ENCODE measurements at regions not wholly inside any gene's neighbourhood (a gene's known extent, or its start where the extent isn't known, plus 50 kb on each side); places are given as distances from the start of the nearest gene placed in this dataset.
"Not testable (repeated sequence)": the region's sequence is repeated elsewhere in the genome, so short reads cannot be mapped to it uniquely, and the experiment has no call there.

DNA sequence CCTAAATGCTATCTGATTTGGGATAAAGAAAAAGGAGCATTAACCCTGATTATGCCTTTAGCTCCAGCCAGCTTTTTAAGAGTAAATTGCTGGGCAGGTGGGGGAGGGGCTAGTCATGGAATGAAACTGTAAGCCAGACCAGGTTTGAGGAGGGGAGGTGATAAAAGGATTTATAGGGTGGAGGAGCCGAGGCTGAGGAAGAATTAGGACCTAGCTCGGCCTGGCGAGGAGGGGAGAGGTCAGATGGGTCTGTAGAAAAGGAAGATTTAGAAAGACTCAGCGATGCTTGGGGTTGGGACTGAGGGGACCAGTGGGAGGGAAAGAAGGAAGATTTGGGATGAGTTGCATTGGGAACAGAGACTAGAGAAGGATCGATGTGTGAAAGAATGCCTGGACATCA is 583.8 kb upstream of the MDGA2 start:
- H3K9me3 ChIP-seq; ATAC-seq; H3K4me1 ChIP-seq; DNase-seq; H3K27ac ChIP-seq; H3K4me3 ChIP-seq; intact Hi-C loops (cut with DNase I); H3K27me3 ChIP-seq; H3K36me3 ChIP-seq: not testable (repeated sequence)

- H3K36me3 ChIP-seq: not testable (repeated sequence)
Measured at GRCh38 chr14:48258703-48259102, 583.3 kb upstream of the MDGA2 start.

GRCh38 chr14:48253020-48253419 is 577.6 kb upstream of the MDGA2 start:
- no peak for DNase-seq
- ATAC-seq: no peak
- intact Hi-C loops (cut with DNase I): no loop called here
- no peaks in the 10 kb centered on the region for H3K4me1 ChIP-seq
- no peaks in the 10 kb centered on the region for H3K9me3 ChIP-seq
- no peaks in the 10 kb centered on the region for H3K27me3 ChIP-seq
- H3K27ac ChIP-seq: no peak overlapping the region
- no peaks in the 10 kb centered on the region for H3K36me3 ChIP-seq
- no peak overlapping the region for H3K4me3 ChIP-seq
- TF ChIP-seq, protein P1, sequence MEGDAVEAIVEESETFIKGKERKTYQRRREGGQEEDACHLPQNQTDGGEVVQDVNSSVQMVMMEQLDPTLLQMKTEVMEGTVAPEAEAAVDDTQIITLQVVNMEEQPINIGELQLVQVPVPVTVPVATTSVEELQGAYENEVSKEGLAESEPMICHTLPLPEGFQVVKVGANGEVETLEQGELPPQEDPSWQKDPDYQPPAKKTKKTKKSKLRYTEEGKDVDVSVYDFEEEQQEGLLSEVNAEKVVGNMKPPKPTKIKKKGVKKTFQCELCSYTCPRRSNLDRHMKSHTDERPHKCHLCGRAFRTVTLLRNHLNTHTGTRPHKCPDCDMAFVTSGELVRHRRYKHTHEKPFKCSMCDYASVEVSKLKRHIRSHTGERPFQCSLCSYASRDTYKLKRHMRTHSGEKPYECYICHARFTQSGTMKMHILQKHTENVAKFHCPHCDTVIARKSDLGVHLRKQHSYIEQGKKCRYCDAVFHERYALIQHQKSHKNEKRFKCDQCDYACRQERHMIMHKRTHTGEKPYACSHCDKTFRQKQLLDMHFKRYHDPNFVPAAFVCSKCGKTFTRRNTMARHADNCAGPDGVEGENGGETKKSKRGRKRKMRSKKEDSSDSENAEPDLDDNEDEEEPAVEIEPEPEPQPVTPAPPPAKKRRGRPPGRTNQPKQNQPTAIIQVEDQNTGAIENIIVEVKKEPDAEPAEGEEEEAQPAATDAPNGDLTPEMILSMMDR (IDR thresholded peaks at IDR 0.05): no peak

More at GRCh38 chr14:48258703-48259102, 583.3 kb upstream of the MDGA2 start:
- H3K4me3 ChIP-seq; H3K27ac ChIP-seq; H3K4me1 ChIP-seq; H3K27me3 ChIP-seq; ATAC-seq; H3K9me3 ChIP-seq; intact Hi-C loops (cut with DNase I); DNase-seq: not testable (repeated sequence)

GRCh38 chr14:48251290-48251689 is 575.9 kb upstream of the MDGA2 start:
- H3K4me1 ChIP-seq: no peaks in the 10 kb centered on the region
- no peak for ATAC-seq
- DNase-seq: no peak
- no peaks in the 10 kb centered on the region for H3K27me3 ChIP-seq
- TF ChIP-seq, protein P1 (IDR thresholded peaks at IDR 0.05): no peak
- no peak overlapping the region for H3K27ac ChIP-seq
- intact Hi-C loops (cut with DNase I): no loop called here
- no peaks in the 10 kb centered on the region for H3K9me3 ChIP-seq
- no peaks in the 10 kb centered on the region for H3K36me3 ChIP-seq
- no peak overlapping the region for H3K4me3 ChIP-seq

GRCh38 chr14:48250575-48250974 is 575.2 kb upstream of the MDGA2 start:
- TF ChIP-seq, protein P1 (IDR thresholded peaks at IDR 0.05): no peak
- no peak for ATAC-seq
- no peaks in the 10 kb centered on the region for H3K36me3 ChIP-seq

DNA sequence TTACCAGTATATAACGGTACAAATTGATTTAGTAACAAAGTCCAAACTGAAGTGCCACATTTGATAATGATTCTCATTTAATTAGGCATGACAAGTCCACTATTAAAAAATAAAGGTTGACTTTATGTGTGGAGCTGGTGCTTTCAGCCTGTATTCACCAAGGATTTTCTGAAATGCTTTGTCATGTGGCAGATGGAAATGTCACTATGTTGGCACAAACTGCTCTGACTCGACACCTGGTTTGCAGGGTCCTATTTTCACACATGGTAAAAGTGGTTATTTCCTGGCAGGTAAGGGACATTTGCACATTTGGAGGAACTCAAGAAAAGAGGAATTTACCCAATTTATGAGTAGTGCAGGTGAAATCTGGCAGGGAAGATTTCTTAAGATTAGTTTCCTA is 572.6 kb upstream of the MDGA2 start:
- no peak for ATAC-seq
- H3K36me3 ChIP-seq: no peaks in the 10 kb centered on the region
- no peak for DNase-seq
- H3K9me3 ChIP-seq: no peaks in the 10 kb centered on the region
- intact Hi-C loops (cut with DNase I): no loop called here
- no peaks in the 10 kb centered on the region for H3K27me3 ChIP-seq
- TF ChIP-seq, protein P1 (IDR thresholded peaks at IDR 0.05): no peak
- no peak overlapping the region for H3K27ac ChIP-seq
- H3K4me1 ChIP-seq: no peaks in the 10 kb centered on the region
- no peak overlapping the region for H3K4me3 ChIP-seq

More at GRCh38 chr14:48250575-48250974, 575.2 kb upstream of the MDGA2 start:
- no peak for DNase-seq
- no peaks in the 10 kb centered on the region for H3K9me3 ChIP-seq
- H3K27ac ChIP-seq: no peak overlapping the region
- no peaks in the 10 kb centered on the region for H3K4me1 ChIP-seq
- H3K27me3 ChIP-seq: no peaks in the 10 kb centered on the region
- intact Hi-C loops (cut with DNase I): no loop called here
- no peak overlapping the region for H3K4me3 ChIP-seq

Measured in left lung (tissue), 4 donors.